ENCODE measurements at regions not wholly inside any gene's neighbourhood (a gene's known extent, or its start where the extent isn't known, plus 50 kb on each side); places are given as distances from the start of the nearest gene placed in this dataset.
"Not testable (repeated sequence)": the region's sequence is repeated elsewhere in the genome, so short reads cannot be mapped to it uniquely, and the experiment has no call there.

- not testable (repeated sequence) for H2BK12ac ChIP-seq (ENCODE audit: low read length); H2BK120ac ChIP-seq (ENCODE audit: insufficient read depth, low read length, poor library complexity); H3K79me2 ChIP-seq (ENCODE audit: control insufficient read depth, insufficient read depth, low read length, poor library complexity); H3K4me2 ChIP-seq (ENCODE audit: low read length); H3K27ac ChIP-seq (ENCODE audit: low read depth, low read length); H2AK5ac ChIP-seq (ENCODE audit: low read length); H2AFZ ChIP-seq (ENCODE audit: insufficient read depth, low read length, poor library complexity); H3K9me3 ChIP-seq (ENCODE audit: insufficient read depth, low read depth, low read length); H3K14ac ChIP-seq (ENCODE audit: low read length); H3K4me3 ChIP-seq (ENCODE audit: low read depth, low read length); H4K12ac ChIP-seq (ENCODE audit: low read depth, low read length); DNase-seq; H4K8ac ChIP-seq (ENCODE audit: low read depth, low read length); H3K18ac ChIP-seq (ENCODE audit: low read length); H3K36me3 ChIP-seq (ENCODE audit: control insufficient read depth in 1 of 2, insufficient read depth in 2 of 2, low read length in 2 of 2); H3K9ac ChIP-seq (ENCODE audit: low read length); H3K23ac ChIP-seq (ENCODE audit: low read length); H4K91ac ChIP-seq (ENCODE audit: low read depth, low read length); H3K79me1 ChIP-seq (ENCODE audit: low read length); H3K4me1 ChIP-seq (ENCODE audit: control insufficient read depth in 1 of 2, insufficient read depth in 2 of 2, low read length in 2 of 2); H3K27me3 ChIP-seq (ENCODE audit: insufficient read depth, low read length); H2BK5ac ChIP-seq (ENCODE audit: low read depth, low read length, poor library complexity); H3K4ac ChIP-seq (ENCODE audit: low read depth, low read length)
- no CpG with 5 or more reads among the region's 14 CpGs for WGBS (ENCODE audit: extremely low coverage, insufficient coverage, insufficient read length)
These were observed 200.0 kb downstream of the CEP170 start for GRCh38 chr1:243055091-243055490.

- H3K14ac ChIP-seq (ENCODE audit: low read length); H2BK120ac ChIP-seq (ENCODE audit: insufficient read depth, low read length, poor library complexity); H3K9me3 ChIP-seq (ENCODE audit: insufficient read depth, low read depth, low read length); DNase-seq; H2AK5ac ChIP-seq (ENCODE audit: low read length); H4K8ac ChIP-seq (ENCODE audit: low read depth, low read length); H3K4ac ChIP-seq (ENCODE audit: low read depth, low read length); H3K23ac ChIP-seq (ENCODE audit: low read length); H3K79me2 ChIP-seq (ENCODE audit: control insufficient read depth, insufficient read depth, low read length, poor library complexity); H3K79me1 ChIP-seq (ENCODE audit: low read length); H3K4me3 ChIP-seq (ENCODE audit: low read depth, low read length); H4K12ac ChIP-seq (ENCODE audit: low read depth, low read length); H2BK5ac ChIP-seq (ENCODE audit: low read depth, low read length, poor library complexity); H4K91ac ChIP-seq (ENCODE audit: low read depth, low read length); H3K9ac ChIP-seq (ENCODE audit: low read length); H3K27me3 ChIP-seq (ENCODE audit: insufficient read depth, low read length); H3K4me1 ChIP-seq (ENCODE audit: control insufficient read depth in 1 of 2, insufficient read depth in 2 of 2, low read length in 2 of 2); H3K4me2 ChIP-seq (ENCODE audit: low read length); H2BK12ac ChIP-seq (ENCODE audit: low read length); H3K36me3 ChIP-seq (ENCODE audit: control insufficient read depth in 1 of 2, insufficient read depth in 2 of 2, low read length in 2 of 2); H3K27ac ChIP-seq (ENCODE audit: low read depth, low read length); H2AFZ ChIP-seq (ENCODE audit: insufficient read depth, low read length, poor library complexity); H3K18ac ChIP-seq (ENCODE audit: low read length): not testable (repeated sequence)
- no CpG with 5 or more reads among the region's 20 CpGs for WGBS (ENCODE audit: extremely low coverage, insufficient coverage, insufficient read length)
These were observed 200.4 kb downstream of the CEP170 start for GRCh38 chr1:243054681-243055080.

- H3K4ac ChIP-seq (ENCODE audit: low read depth, low read length); H3K23ac ChIP-seq (ENCODE audit: low read length); H4K12ac ChIP-seq (ENCODE audit: low read depth, low read length); H3K9me3 ChIP-seq (ENCODE audit: insufficient read depth, low read depth, low read length); H4K91ac ChIP-seq (ENCODE audit: low read depth, low read length); H2BK5ac ChIP-seq (ENCODE audit: low read depth, low read length, poor library complexity); H3K79me1 ChIP-seq (ENCODE audit: low read length); H3K27ac ChIP-seq (ENCODE audit: low read depth, low read length); H3K79me2 ChIP-seq (ENCODE audit: control insufficient read depth, insufficient read depth, low read length, poor library complexity); H3K4me2 ChIP-seq (ENCODE audit: low read length); H2BK12ac ChIP-seq (ENCODE audit: low read length); H3K4me3 ChIP-seq (ENCODE audit: low read depth, low read length); H3K27me3 ChIP-seq (ENCODE audit: insufficient read depth, low read length); H4K8ac ChIP-seq (ENCODE audit: low read depth, low read length); H3K4me1 ChIP-seq (ENCODE audit: control insufficient read depth in 1 of 2, insufficient read depth in 2 of 2, low read length in 2 of 2); H3K14ac ChIP-seq (ENCODE audit: low read length); H2BK120ac ChIP-seq (ENCODE audit: insufficient read depth, low read length, poor library complexity); H3K18ac ChIP-seq (ENCODE audit: low read length); H2AFZ ChIP-seq (ENCODE audit: insufficient read depth, low read length, poor library complexity); H2AK5ac ChIP-seq (ENCODE audit: low read length); H3K9ac ChIP-seq (ENCODE audit: low read length); DNase-seq; H3K36me3 ChIP-seq (ENCODE audit: control insufficient read depth in 1 of 2, insufficient read depth in 2 of 2, low read length in 2 of 2): not testable (repeated sequence)
- no CpG with 5 or more reads among the region's 7 CpGs for WGBS (ENCODE audit: extremely low coverage, insufficient coverage, insufficient read length)
These were observed 202.0 kb downstream of the CEP170 start for GRCh38 chr1:243053048-243053447.

GRCh38 chr1:243050613-243051012, 204.5 kb downstream of the CEP170 start:
- not testable (repeated sequence) for H3K18ac ChIP-seq (ENCODE audit: low read length); H3K36me3 ChIP-seq (ENCODE audit: control insufficient read depth in 1 of 2, insufficient read depth in 2 of 2, low read length in 2 of 2); H2BK5ac ChIP-seq (ENCODE audit: low read depth, low read length, poor library complexity); H4K8ac ChIP-seq (ENCODE audit: low read depth, low read length); H3K79me2 ChIP-seq (ENCODE audit: control insufficient read depth, insufficient read depth, low read length, poor library complexity); H3K9ac ChIP-seq (ENCODE audit: low read length); H4K91ac ChIP-seq (ENCODE audit: low read depth, low read length); H2BK12ac ChIP-seq (ENCODE audit: low read length); H3K27me3 ChIP-seq (ENCODE audit: insufficient read depth, low read length); H3K9me3 ChIP-seq (ENCODE audit: insufficient read depth, low read depth, low read length); H3K79me1 ChIP-seq (ENCODE audit: low read length); H3K23ac ChIP-seq (ENCODE audit: low read length); H4K12ac ChIP-seq (ENCODE audit: low read depth, low read length); H2BK120ac ChIP-seq (ENCODE audit: insufficient read depth, low read length, poor library complexity); H3K4me1 ChIP-seq (ENCODE audit: control insufficient read depth in 1 of 2, insufficient read depth in 2 of 2, low read length in 2 of 2); H2AK5ac ChIP-seq (ENCODE audit: low read length); H3K4me2 ChIP-seq (ENCODE audit: low read length); H3K4ac ChIP-seq (ENCODE audit: low read depth, low read length); H3K27ac ChIP-seq (ENCODE audit: low read depth, low read length); H2AFZ ChIP-seq (ENCODE audit: insufficient read depth, low read length, poor library complexity); DNase-seq; H3K4me3 ChIP-seq (ENCODE audit: low read depth, low read length); H3K14ac ChIP-seq (ENCODE audit: low read length)
- WGBS (ENCODE audit: extremely low coverage, insufficient coverage, insufficient read length) = no CpG with 5 or more reads among the region's 9 CpGs

All from trophoblast cell (in vitro differentiated cells and primary cell).